ENCODE measurements at regions not wholly inside any gene's neighbourhood (a gene's known extent, or its start where the extent isn't known, plus 50 kb on each side); places are given as distances from the start of the nearest gene placed in this dataset.
A peak's percentile ranks its signal among the peaks of the same experiment; 100 is the strongest.

DNA sequence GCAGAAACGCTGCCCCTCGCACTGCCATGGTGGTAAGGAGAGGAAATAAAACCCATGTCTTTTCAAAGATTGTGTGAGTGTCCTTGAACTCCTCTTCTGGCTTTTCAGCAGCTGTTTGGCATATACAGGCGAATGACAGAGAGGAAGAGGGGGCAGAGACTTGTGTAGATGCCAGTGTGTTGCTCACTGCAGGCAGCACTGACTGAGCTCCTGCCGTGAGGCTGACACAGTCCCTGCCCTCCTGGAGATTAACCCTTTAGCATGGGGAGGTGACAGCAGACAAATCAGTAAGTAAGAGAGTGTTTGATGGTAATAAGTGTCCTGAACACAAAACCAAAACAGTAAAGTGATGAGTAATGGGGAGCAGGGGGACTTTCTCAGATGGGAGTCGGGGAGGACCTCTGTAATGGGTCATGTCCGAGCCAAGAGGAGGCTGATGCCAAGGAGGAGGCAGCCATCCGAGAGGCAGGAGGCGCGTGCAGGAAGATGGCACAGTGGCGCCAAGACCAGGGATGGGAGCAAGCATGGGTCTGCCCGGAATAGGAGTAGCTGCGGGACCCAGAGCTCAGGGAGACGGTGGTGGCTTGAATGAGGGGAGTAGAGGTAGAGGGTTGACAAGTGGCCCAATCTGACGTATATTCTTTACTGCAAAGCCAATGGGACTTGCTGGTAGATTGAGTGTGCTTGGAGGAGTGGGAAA is 182.2 kb downstream of the FOXO1 start:
- Histone ChIP-seq H3K23ac (ENCODE audit: low read length in 2 of 2) (no peak overlapping the region), H3K36me3 (ENCODE audit: control insufficient read depth in 1 of 2, insufficient read depth in 2 of 2, low read depth in 1 of 2, low read length in 2 of 2) (no peaks in the 10 kb centered on the region), H4K8ac (ENCODE audit: low read length) (no peak overlapping the region), H4K91ac (ENCODE audit: low read length) (no peak overlapping the region), H2AFZ (ENCODE audit: low read depth, low read length) (no peak overlapping the region), H2BK15ac (ENCODE audit: low read depth, poor library complexity, severe bottlenecking) (no peak overlapping the region), H2BK12ac (ENCODE audit: low read length in 2 of 2) (no peak overlapping the region), H3K4me1 (ENCODE audit: control insufficient read depth, insufficient read depth, low read depth, low read length) (peaks cover 2% of the 10 kb centered on the region), H3K27ac (ENCODE audit: low read length, poor library complexity, severe bottlenecking) (no peak overlapping the region), H3K27me3 (ENCODE audit: control insufficient read depth in 1 of 2, insufficient read depth in 1 of 2, low read length in 2 of 2) (peaks cover 0 to 13% of the 10 kb centered on the region in 2 experiments), H3K4me3 (ENCODE audit: insufficient read depth in 1 of 2, low read depth in 1 of 2, low read length in 2 of 2) (no peak overlapping the region), H3K4me2 (ENCODE audit: low read length, poor library complexity, severe bottlenecking) (no peak overlapping the region), H2AK5ac (ENCODE audit: low read length, severe bottlenecking) (no peak overlapping the region), H3K9ac (ENCODE audit: low read length) (no peak overlapping the region), H3K9me3 (ENCODE audit: control insufficient read depth, low read length) (no peaks in the 10 kb centered on the region), H3K18ac (ENCODE audit: low read depth in 1 of 2, low read length in 2 of 2) (no peak overlapping the region), H3K14ac (ENCODE audit: low read length in 2 of 2) (no peak overlapping the region), H2BK5ac (ENCODE audit: low read depth, low read length, poor library complexity, severe bottlenecking) (no peak overlapping the region), H3K4ac (ENCODE audit: low read depth in 1 of 2, low read length in 2 of 2) (no peak overlapping the region), H2BK120ac (ENCODE audit: low read depth, low read length) (no peak overlapping the region), H3K79me1 (replicated peaks; ENCODE audit: low read length, poor library complexity, severe bottlenecking) (no peaks in the 10 kb centered on the region)
- no peak for DNase-seq
- WGBS, result 73% methylated on average over 14 of the region's 14 CpGs

DNA sequence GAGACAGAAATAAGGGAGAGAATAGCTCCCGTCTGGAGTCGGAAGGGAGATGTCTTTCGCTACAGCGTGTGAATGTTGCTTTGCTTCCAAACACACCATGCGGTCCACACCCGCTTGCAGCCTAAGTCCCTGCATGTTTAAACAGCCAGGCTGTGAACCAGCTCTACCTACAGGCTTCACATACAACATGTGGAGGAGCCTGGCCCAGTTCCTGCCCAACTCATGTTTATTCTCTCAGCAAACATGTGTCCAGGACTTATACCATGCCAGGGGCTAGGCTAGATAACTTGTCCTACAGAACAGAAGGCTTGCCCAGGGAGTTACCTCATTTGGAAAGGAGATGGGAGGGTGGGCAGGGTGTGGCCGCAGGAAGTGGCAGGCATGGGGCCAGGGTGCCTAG is 181.5 kb downstream of the FOXO1 start:
- no peak overlapping the region for H4K91ac ChIP-seq (ENCODE audit: low read length)
- H4K8ac ChIP-seq (ENCODE audit: low read length), result no peak overlapping the region
- H3K79me1 ChIP-seq (replicated peaks; ENCODE audit: low read length, poor library complexity, severe bottlenecking), result no peaks in the 10 kb centered on the region
- DNase-seq, result no peak
- no peak overlapping the region for H3K4ac ChIP-seq (ENCODE audit: low read depth in 1 of 2, low read length in 2 of 2)
- no peak overlapping the region for H2BK15ac ChIP-seq (ENCODE audit: low read depth, poor library complexity, severe bottlenecking)
- H2BK120ac ChIP-seq (ENCODE audit: low read depth, low read length), result no peak overlapping the region
- H3K27me3 ChIP-seq (ENCODE audit: control insufficient read depth in 1 of 2, insufficient read depth in 1 of 2, low read length in 2 of 2), result peaks cover 0 to 16% of the 10 kb centered on the region in 2 experiments
- no peak overlapping the region for H3K18ac ChIP-seq (ENCODE audit: low read depth in 1 of 2, low read length in 2 of 2)
- no peak overlapping the region for H2AK5ac ChIP-seq (ENCODE audit: low read length, severe bottlenecking)
- H3K27ac ChIP-seq (ENCODE audit: low read length, poor library complexity, severe bottlenecking), result no peak overlapping the region
- no peak overlapping the region for H3K9ac ChIP-seq (ENCODE audit: low read length)
- no peak overlapping the region for H2BK5ac ChIP-seq (ENCODE audit: low read depth, low read length, poor library complexity, severe bottlenecking)
- no peak overlapping the region for H2AFZ ChIP-seq (ENCODE audit: low read depth, low read length)
- H3K14ac ChIP-seq (ENCODE audit: low read length in 2 of 2), result no peak overlapping the region
- 94% methylated on average over 7 of the region's 7 CpGs for WGBS
- H2BK12ac ChIP-seq (ENCODE audit: low read length in 2 of 2), result no peak overlapping the region
- no peaks in the 10 kb centered on the region for H3K36me3 ChIP-seq (ENCODE audit: control insufficient read depth in 1 of 2, insufficient read depth in 2 of 2, low read depth in 1 of 2, low read length in 2 of 2)
- H3K4me1 ChIP-seq (ENCODE audit: control insufficient read depth, insufficient read depth, low read depth, low read length), result peaks cover 3% of the 10 kb centered on the region
- H3K9me3 ChIP-seq (ENCODE audit: control insufficient read depth, low read length), result no peaks in the 10 kb centered on the region
- no peak overlapping the region for H3K23ac ChIP-seq (ENCODE audit: low read length in 2 of 2)
- H3K4me3 ChIP-seq (ENCODE audit: insufficient read depth in 1 of 2, low read depth in 1 of 2, low read length in 2 of 2), result no peak overlapping the region
- no peak overlapping the region for H3K4me2 ChIP-seq (ENCODE audit: low read length, poor library complexity, severe bottlenecking)

DNA sequence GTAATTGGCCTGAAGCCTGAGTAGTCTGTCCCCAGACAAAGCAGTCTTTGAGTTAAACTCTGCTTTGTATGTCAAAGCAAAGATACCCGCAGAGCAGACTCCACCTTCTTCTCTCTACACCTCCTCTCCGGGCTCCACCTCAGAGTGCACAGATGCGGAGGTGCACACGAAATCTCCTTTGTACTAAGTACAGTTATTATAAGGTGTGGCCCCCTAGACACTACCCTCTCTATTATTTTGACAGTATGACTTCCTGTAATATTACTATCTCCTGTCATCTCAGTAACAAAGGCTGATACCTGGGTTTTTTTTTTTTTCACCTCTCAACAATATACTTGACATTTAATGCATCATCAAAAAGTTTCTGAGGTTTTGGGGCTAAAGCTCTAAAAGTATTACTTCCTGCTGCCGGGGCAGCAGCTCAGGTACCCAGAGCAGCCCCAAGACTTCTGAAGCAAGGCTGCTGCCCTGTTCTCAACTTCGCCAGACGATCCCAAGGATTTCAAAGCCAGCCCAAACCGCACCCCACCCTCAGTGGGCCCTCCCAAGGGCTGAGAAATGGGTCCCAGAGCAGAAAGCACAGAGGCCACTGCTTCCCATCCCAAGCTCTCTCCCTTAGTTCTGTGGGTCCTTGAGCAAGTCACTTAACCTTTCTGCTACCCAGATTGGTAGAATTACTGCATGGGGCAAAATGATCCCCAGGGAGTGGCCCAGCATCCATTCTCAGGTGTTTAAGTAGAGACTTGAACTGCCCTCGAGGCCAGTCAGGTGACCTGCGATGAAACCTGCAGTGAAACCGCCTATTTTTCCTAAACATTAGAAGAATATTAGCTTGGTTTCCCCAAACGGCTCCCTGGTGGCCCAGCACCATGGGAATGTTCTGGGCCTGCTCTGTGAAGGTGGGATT is 180.6 kb downstream of the FOXO1 start:
- H2BK12ac ChIP-seq (ENCODE audit: low read length in 2 of 2), result no peak overlapping the region
- H3K27me3 ChIP-seq (ENCODE audit: control insufficient read depth in 1 of 2, insufficient read depth in 1 of 2, low read length in 2 of 2), result peaks cover 0 to 16% of the 10 kb centered on the region in 2 experiments
- no peak overlapping the region for H2BK120ac ChIP-seq (ENCODE audit: low read depth, low read length)
- no peak for DNase-seq
- no peak overlapping the region for H3K23ac ChIP-seq (ENCODE audit: low read length in 2 of 2)
- H2BK5ac ChIP-seq (ENCODE audit: low read depth, low read length, poor library complexity, severe bottlenecking), result no peak overlapping the region
- WGBS, result 94% methylated on average over 12 of the region's 12 CpGs
- no peak overlapping the region for H3K4me3 ChIP-seq (ENCODE audit: insufficient read depth in 1 of 2, low read depth in 1 of 2, low read length in 2 of 2)
- no peak overlapping the region for H2AK5ac ChIP-seq (ENCODE audit: low read length, severe bottlenecking)
- no peak overlapping the region for H4K91ac ChIP-seq (ENCODE audit: low read length)
- H2BK15ac ChIP-seq (ENCODE audit: low read depth, poor library complexity, severe bottlenecking), result no peak overlapping the region
- H3K9me3 ChIP-seq (ENCODE audit: control insufficient read depth, low read length), result no peaks in the 10 kb centered on the region
- H3K14ac ChIP-seq (ENCODE audit: low read length in 2 of 2), result no peak overlapping the region
- no peak overlapping the region for H3K9ac ChIP-seq (ENCODE audit: low read length)
- H3K36me3 ChIP-seq (ENCODE audit: control insufficient read depth in 1 of 2, insufficient read depth in 2 of 2, low read depth in 1 of 2, low read length in 2 of 2), result no peaks in the 10 kb centered on the region
- H3K4me2 ChIP-seq (ENCODE audit: low read length, poor library complexity, severe bottlenecking), result no peak overlapping the region
- H3K27ac ChIP-seq (ENCODE audit: low read length, poor library complexity, severe bottlenecking), result no peak overlapping the region
- H2AFZ ChIP-seq (ENCODE audit: low read depth, low read length), result no peak overlapping the region
- no peak overlapping the region for H3K4ac ChIP-seq (ENCODE audit: low read depth in 1 of 2, low read length in 2 of 2)
- no peak overlapping the region for H3K18ac ChIP-seq (ENCODE audit: low read depth in 1 of 2, low read length in 2 of 2)
- H3K4me1 ChIP-seq (ENCODE audit: control insufficient read depth, insufficient read depth, low read depth, low read length), result peaks cover 1% of the 10 kb centered on the region
- H3K79me1 ChIP-seq (replicated peaks; ENCODE audit: low read length, poor library complexity, severe bottlenecking), result no peaks in the 10 kb centered on the region
- H4K8ac ChIP-seq (ENCODE audit: low read length), result no peak overlapping the region

- H3K4me2 ChIP-seq (ENCODE audit: low read length, poor library complexity, severe bottlenecking), result no peak overlapping the region
- H3K27me3 ChIP-seq (ENCODE audit: control insufficient read depth in 1 of 2, insufficient read depth in 1 of 2, low read length in 2 of 2), result peaks cover 0 to 16% of the 10 kb centered on the region in 2 experiments
- WGBS, result 65% methylated on average over 11 of the region's 12 CpGs
- H2AK5ac ChIP-seq (ENCODE audit: low read length, severe bottlenecking), result no peak overlapping the region
- no peak overlapping the region for H3K4me3 ChIP-seq (ENCODE audit: insufficient read depth in 1 of 2, low read depth in 1 of 2, low read length in 2 of 2)
- H3K4ac ChIP-seq (ENCODE audit: low read depth in 1 of 2, low read length in 2 of 2), result no peak overlapping the region
- H3K14ac ChIP-seq (ENCODE audit: low read length in 2 of 2), result no peak overlapping the region
- DNase-seq, result no peak
- H3K36me3 ChIP-seq (ENCODE audit: control insufficient read depth in 1 of 2, insufficient read depth in 2 of 2, low read depth in 1 of 2, low read length in 2 of 2), result no peaks in the 10 kb centered on the region
- H3K23ac ChIP-seq (ENCODE audit: low read length in 2 of 2), result peak overlapping the region in 1 of 2 experiments; percentile 38
- H2BK15ac ChIP-seq (ENCODE audit: low read depth, poor library complexity, severe bottlenecking), result no peak overlapping the region
- no peak overlapping the region for H2BK120ac ChIP-seq (ENCODE audit: low read depth, low read length)
- no peak overlapping the region for H2BK12ac ChIP-seq (ENCODE audit: low read length in 2 of 2)
- no peak overlapping the region for H3K9ac ChIP-seq (ENCODE audit: low read length)
- H3K79me1 ChIP-seq (replicated peaks; ENCODE audit: low read length, poor library complexity, severe bottlenecking), result no peaks in the 10 kb centered on the region
- peaks cover 1% of the 10 kb centered on the region for H3K4me1 ChIP-seq (ENCODE audit: control insufficient read depth, insufficient read depth, low read depth, low read length)
- H3K9me3 ChIP-seq (ENCODE audit: control insufficient read depth, low read length), result no peaks in the 10 kb centered on the region
- no peak overlapping the region for H4K91ac ChIP-seq (ENCODE audit: low read length)
- H3K27ac ChIP-seq (ENCODE audit: low read length, poor library complexity, severe bottlenecking), result no peak overlapping the region
- H4K8ac ChIP-seq (ENCODE audit: low read length), result no peak overlapping the region
- H2BK5ac ChIP-seq (ENCODE audit: low read depth, low read length, poor library complexity, severe bottlenecking), result no peak overlapping the region
- no peak overlapping the region for H2AFZ ChIP-seq (ENCODE audit: low read depth, low read length)
- no peak overlapping the region for H3K18ac ChIP-seq (ENCODE audit: low read depth in 1 of 2, low read length in 2 of 2)
Observed at GRCh38 chr13:40486518-40487163, 179.8 kb downstream of the FOXO1 start.
